ENCODE measurements at regions not wholly inside any gene's neighbourhood (a gene's known extent, or its start where the extent isn't known, plus 50 kb on each side); places are given as distances from the start of the nearest gene placed in this dataset.
A peak's percentile ranks its signal among the peaks of the same experiment; 100 is the strongest.

GRCh38 chr5:165559645-165560044 is 2054.2 kb downstream of the MAT2B start:
- DNase-seq (ENCODE audit: low spot score) = peak; percentile 13

GRCh38 chr5:165560648-165561047 is 2055.2 kb downstream of the MAT2B start:
- no peak for DNase-seq (ENCODE audit: low spot score)

- DNase-seq (ENCODE audit: low spot score) = no peak
These were observed 2060.5 kb downstream of the MAT2B start for GRCh38 chr5:165565911-165566310.

GRCh38 chr5:165569551-165569950 is 2064.1 kb downstream of the MAT2B start:
- DNase-seq (ENCODE audit: low spot score) = no peak

GRCh38 chr5:165573445-165573844 is 2068.0 kb downstream of the MAT2B start:
- DNase-seq (ENCODE audit: low spot score) = no peak

DNA sequence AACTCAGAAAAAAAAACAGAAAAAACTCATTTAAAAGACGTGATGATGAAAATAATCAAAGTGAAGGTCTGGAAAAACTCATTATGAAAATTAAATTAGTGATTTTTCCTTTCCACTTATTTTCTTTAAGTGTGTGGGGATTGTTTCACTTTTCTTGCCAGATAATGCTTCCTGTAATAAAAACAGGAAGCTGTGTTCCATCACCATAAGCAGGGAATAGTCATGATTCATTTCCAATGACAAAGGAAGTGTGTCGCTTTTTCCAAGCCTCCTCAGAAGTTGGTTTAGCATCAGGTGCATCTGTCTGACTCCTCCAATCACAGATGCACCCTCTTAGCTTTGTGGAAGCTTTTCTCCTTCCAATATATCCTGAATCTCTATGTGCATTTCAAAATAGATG is 2068.7 kb downstream of the MAT2B start:
- DNase-seq (ENCODE audit: low spot score) = no peak

DNA sequence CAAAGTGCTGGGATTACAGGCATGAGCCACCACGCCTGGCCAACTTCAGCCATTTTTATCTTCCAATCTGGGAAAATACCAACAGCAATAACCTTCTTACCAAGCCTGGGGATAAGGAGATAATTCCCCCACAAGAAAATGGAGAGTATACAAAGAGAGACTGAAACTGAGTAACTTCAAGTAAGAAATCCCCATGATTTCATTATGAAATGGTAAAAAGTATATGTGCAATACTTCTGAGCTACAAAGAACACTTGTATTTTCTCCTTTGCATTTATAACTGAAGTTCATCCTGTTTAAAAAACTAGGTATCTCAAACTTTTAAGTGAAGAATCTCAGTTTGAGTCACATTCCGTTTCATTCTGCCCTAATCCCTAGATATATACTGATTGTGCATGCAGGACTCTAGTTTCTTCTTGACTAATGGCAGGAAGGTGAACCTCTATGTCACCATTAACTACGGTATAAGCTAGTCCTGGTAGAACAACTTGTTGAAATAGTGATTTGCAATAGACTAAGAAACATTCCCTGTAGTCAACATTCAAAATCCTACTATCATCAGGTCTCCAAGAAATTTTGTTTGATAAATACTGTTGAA is 2071.4 kb downstream of the MAT2B start:
- no peak for DNase-seq (ENCODE audit: low spot score)

- DNase-seq (ENCODE audit: low spot score) = no peak
These were observed 2074.5 kb downstream of the MAT2B start for GRCh38 chr5:165579911-165580310.

- no peak for DNase-seq (ENCODE audit: low spot score)
These were observed 2089.3 kb downstream of the MAT2B start for GRCh38 chr5:165594693-165595092.

DNA sequence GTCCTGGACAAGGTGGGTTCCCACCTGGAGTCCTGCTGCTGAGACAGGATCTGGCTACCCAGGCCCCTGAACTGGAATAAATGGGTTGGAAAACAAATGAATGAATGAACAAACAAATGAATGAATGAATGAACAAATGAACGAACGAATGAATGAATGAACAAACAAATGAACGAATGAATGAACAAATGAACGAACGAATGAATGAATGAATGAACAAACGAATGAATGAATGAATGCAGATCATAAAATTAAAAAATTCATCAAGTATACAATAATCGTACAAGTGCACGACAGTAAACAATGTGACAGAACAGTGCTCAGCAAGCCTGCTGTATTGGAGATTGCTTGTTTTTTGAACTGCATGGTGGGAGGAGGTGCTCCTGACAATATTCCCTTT is 2097.1 kb downstream of the MAT2B start:
- no peak for DNase-seq (ENCODE audit: low spot score)

DNA sequence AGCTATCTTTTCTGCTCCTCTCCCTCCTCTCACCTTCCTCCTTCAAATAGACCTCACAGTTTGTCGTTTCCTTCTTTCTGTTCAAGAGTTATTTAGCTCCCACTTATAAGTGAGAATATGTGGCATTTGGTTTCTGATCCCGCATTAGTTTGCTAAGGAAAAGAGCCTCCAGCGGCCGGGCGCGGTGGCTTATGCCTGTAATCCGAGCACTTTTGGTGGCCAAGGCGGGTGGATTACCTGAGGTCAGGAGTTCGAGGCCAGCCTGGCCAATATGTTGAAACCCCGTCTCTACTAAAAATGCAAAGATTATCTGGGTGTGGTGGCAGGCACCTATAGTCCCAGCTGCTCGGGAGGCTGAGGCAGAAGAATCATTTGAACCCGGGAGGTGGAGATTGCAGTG is 2101.6 kb downstream of the MAT2B start:
- no peak for DNase-seq (ENCODE audit: low spot score)

DNA sequence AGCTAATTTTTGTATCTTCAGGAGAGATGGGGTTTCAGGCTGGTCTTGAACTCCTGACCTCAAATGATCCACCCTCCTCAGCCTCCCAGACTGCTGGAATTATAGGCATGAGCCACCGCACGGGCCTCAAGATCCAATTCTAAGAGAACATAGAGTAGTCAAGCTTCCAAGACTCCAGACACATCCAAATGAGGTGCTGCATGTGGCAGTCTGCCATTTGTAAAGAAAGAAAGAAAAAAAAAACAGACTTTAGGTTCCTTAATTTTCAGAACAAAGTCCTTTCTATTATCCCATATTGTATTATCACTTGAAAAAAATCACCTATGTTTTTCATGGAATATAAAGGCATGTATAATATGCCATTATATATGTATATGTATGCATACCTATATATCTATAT is 2104.5 kb downstream of the MAT2B start:
- DNase-seq (ENCODE audit: low spot score) = no peak

DNA sequence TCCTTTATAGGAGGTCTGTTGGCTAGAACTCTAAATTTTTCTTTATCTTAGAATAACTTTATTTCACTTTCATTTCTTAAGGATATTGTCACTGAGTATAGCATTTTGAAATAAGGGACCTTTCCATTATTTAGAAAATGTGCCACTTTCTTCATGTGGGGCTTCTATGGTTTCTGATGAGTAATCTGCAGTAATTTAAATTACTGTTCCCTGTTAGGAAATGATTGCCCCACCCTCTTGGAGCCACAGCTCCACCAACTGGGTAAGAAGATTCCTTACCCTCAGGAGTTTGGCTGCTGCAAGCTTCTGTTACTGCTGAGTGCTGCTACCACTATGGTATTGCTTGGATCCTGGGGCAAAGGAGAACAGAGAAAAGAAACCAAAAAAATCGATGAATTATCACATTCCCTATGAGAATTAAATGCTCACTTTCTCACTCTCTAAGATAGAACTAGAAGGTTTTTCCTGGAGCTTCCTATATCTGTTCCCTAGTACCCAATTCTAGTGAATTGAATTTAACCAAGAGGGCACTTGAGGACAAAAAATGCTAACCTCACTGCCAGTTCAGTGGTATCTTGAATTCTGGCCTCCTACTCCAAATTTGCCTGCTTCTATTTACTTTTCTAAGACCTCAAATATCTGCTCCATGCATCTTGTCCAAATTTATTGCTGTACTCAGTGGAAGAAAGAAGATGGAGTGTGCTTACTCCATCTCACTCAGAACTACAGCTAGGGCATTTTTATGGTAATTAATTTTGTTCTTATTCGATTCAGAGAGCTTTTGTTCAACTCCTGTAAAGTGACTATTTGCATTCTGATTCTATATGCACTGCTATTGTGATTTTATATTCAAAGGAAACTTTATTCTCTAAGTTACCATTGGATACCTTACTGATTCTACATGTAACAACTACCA is 2111.3 kb downstream of the MAT2B start:
- DNase-seq (ENCODE audit: low spot score) = no peak

DNA sequence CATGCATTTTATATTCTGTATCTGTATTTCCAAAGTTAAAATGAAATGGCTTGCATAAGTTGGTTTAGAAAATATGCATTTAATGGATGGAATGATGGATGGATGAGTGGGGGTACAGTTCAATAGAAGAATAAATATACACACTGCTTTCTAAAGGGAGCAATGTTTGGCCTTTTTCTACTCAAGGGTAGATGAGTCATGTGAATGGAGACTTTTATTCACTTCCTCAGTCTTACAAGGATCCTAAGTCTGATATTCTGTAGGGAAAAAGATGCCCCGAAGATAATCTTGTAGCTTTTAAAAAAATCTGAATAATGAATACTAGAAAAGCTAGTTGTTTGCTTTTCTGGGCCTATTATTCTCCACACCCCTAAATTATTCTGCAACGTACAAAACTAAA is 2112.1 kb downstream of the MAT2B start:
- DNase-seq (ENCODE audit: low spot score) = no peak

GRCh38 chr5:165620394-165620793 is 2115.0 kb downstream of the MAT2B start:
- DNase-seq (ENCODE audit: low spot score) = no peak

- peak; percentile 6 for DNase-seq (ENCODE audit: low spot score)
These were observed 2117.6 kb downstream of the MAT2B start for GRCh38 chr5:165622864-165623536.

DNA sequence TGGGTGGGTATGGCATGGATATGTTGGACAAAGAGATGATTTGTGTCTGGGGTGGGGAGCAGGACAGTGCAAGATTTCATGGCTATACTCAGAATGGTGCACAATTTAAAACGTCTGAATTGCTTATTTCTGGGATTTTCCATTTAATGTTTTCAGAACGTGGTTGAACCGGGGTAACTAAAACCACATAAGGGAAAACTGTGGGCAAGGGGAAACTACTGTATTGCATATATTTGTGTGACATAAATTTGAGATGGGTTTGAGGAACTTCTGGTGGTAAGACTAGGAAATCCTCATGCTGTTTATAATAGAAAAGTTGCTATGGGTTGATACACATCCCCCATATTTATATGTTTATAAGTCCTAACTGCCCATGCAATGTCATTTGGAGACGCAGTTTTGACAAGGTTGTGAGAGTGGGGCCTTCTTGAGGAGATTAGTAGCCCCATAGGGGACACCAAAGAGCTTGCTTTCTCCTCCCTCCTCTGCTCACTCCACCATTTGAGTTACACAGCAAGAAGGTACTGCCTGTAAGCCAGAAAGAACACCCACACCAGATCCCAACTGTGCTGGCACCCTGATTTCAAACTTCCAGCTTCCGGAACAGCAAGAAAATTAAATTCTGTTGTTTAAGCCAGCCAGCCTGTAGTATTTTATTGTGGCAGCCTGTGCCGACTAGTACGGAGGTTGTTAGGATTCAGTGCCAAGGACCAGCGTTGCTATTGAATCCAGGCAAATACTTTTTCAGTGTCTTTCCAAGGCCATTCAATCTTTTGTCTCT is 2118.9 kb downstream of the MAT2B start:
- no peak for DNase-seq (ENCODE audit: low spot score)

DNA sequence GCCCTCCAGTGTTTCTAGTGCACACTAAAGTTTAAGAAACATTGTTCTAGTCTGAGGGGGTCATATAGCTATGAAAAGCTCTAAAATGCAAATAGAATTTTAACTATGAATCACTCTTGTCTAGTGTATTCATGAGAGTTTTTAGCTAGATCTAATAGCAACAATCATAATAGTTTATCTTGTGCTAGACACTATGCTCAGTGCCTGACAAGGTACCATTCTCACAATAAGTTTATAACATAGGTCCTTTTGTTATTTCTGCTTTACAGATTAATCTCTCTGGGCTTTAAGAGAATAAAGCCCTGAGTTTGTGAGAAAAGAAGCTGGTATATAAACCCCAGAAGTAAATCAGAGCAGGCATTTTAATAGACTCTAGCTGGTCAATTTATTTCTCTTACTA is 2120.7 kb downstream of the MAT2B start:
- no peak for DNase-seq (ENCODE audit: low spot score)

DNA sequence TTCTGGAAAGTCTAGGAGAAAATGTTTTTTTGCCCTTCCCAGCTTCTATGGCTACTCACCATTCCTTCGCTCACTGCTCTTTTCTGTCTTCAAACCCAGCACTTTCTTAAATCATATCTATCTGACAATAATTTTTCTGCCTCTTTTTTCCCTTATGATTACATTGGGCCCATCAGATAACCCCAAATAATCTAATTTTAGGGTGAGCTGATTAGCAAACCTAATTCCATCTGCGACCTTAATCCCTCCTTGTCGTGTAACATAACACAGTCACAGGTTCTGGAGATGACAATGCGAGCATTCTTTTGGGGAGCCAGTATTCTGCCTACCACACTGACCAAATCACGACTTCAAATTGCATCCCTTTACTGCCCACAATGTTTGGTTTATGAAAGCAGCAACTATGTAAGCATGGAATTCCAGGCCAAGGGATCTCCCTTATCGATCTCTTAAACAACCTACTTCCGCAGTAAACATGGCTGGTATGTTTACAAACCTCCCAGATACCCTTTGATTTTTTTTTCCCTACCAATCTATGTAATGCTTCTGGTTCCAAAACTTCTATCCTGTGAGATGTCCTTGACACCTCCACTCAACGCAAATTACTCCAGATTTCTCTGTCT is 2122.2 kb downstream of the MAT2B start:
- no peak for DNase-seq (ENCODE audit: low spot score)

DNA sequence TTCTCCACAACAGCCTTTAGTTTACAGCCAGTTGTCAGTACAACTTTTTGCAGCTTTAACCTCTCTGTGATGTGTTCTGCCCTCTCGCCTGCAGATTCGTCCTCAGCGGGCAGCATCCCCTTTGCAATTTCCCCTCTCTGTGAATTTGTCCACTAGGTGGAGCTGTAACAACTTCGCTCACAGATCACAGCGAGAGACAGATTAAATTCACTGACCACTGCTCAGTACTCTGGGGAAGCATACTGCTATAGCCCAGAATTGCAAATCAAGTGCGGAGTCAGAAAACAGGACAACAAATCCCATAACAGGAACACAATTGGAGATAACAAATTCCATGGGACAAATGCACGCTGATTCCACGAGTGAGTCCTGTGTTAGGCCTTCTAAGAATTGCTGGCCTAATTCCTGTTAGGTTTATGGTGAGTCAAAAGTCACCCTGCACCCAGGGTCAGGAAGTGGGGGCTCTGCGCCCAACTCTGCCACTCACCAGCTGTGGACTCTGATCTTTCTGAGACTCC is 2124.9 kb downstream of the MAT2B start:
- DNase-seq (ENCODE audit: low spot score) = peak; percentile 73

DNA sequence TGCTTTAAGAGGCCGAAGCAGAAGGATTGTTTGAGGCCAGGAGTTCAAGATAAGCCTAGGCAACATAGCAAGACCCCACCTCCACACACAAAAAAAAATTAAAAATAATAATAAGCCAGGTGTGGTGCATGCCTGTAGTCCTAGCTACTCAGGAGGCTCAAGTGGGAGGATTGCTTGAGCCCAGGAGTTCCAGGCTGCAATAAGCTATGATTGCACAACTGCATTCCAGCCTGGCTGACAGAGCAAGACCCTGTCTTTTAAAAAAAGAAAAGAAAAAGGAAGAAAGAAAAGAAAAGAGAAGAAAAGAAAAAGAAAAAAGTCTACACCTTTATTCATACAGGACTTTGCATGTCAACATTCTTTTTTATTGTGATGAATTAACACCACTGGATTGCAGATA is 2125.8 kb downstream of the MAT2B start:
- no peak for DNase-seq (ENCODE audit: low spot score)

GRCh38 chr5:165642366-165642765 is 2136.9 kb downstream of the MAT2B start:
- no peak for DNase-seq (ENCODE audit: low spot score)

Data from NAMALWA (cell line).